Right lobe of liver (tissue), 6 donors: ENCODE measurements at regions not wholly inside any gene's neighbourhood (a gene's known extent, or its start where the extent isn't known, plus 50 kb on each side); places are given as distances from the start of the nearest gene placed in this dataset.

ENCODE experiments used
- ATAC-seq, 4 donors: fragments of 200-7000 bp; cut with Tn5 transposase; one replicate each; pipeline ENCODE4 v1.9.1; 2020; ENCODE audit warnings: mild to moderate bottlenecking in 4 of 4, moderate library complexity in 4 of 4
- DNase-seq, 3 donors: peaks; one replicate each; pipeline ENCODE4 v3.0.0-alpha.2; 2020
- H3K27ac ChIP-seq, 3 donors: fragments of 200-600 bp; one replicate each; pipeline ENCODE4 v1.8.0; 2022
- H3K27me3 ChIP-seq, 2 donors: fragments of 200-600 bp; one replicate each; pipeline ENCODE4 v1.8.0; 2022
- H3K36me3 ChIP-seq, 4 donors: fragments of 200-600 bp; sonication (generic) in 1 of 4; one replicate each; pipeline versions ENCODE4 v1.5.1 to v1.8.0; 2017 to 2022; ENCODE audit warnings: control low read depth in 1 of 4
- H3K4me1 ChIP-seq, 4 donors: fragments of 200-600 bp; sonication (generic) in 1 of 4; one replicate each; pipeline versions ENCODE4 v1.5.1 to v1.8.0; 2017 to 2022; ENCODE audit warnings: control low read depth in 1 of 4
- H3K4me3 ChIP-seq, 3 donors: fragments of 200-600 bp; one replicate each; pipeline ENCODE4 v1.8.0; 2022
- H3K9me3 ChIP-seq, 4 donors: fragments of 200-600 bp; sonication (generic) in 1 of 4; one replicate each; pipeline versions ENCODE4 v1.5.1 to v1.8.0; 2017 to 2022; ENCODE audit warnings: control low read depth in 1 of 4
- POLR2A ChIP-seq: fragments of 450-650 bp; IDR thresholded peaks from one replicate; pipeline ENCODE4 v1.6.1; 2017; ENCODE audit warnings: antibody characterized with exemption, mild to moderate bottlenecking
- WGBS: methylation state at CpG from one replicate; pipeline ENCODE4 v1.1.6; 2018; ENCODE audit warnings: low coverage, low lambda C conversion rate; ENCODE audit not compliant: insufficient coverage; ENCODE audit errors: missing lambda C conversion rate; 5-methylcytosine and 5-hydroxymethylcytosine counted together
- intact Hi-C, 2 donors: fragments of 100-400 bp; cut with DNase I; formaldehyde crosslinking; loops; one replicate each; pipeline versions ENCODE4 v1.11.2 to v1.14.1; 2022
- TF ChIP-seq, protein P1 (sequence below), 4 donors: fragments of 200-600 bp in 3 of 4; fragments of 450-650 bp in 1 of 4; IDR thresholded peaks; one replicate each; pipeline versions ENCODE4 v1.5.1 to v1.8.0; 2016 to 2022; ENCODE audit warnings: antibody characterized with exemption in 4 of 4, mild to moderate bottlenecking in 2 of 4
- donor health status: DM: no; HTN: yes; CAD: no.
- donor health status: DM: no; HTN: no; CAD: no.
- donor health status: DM: no; HTN: no; CAD: no.
- donor health status: DM: no; HTN: yes; CAD: no.
- donor health status: DM: no; HTN: yes; CAD: no.

DNA sequence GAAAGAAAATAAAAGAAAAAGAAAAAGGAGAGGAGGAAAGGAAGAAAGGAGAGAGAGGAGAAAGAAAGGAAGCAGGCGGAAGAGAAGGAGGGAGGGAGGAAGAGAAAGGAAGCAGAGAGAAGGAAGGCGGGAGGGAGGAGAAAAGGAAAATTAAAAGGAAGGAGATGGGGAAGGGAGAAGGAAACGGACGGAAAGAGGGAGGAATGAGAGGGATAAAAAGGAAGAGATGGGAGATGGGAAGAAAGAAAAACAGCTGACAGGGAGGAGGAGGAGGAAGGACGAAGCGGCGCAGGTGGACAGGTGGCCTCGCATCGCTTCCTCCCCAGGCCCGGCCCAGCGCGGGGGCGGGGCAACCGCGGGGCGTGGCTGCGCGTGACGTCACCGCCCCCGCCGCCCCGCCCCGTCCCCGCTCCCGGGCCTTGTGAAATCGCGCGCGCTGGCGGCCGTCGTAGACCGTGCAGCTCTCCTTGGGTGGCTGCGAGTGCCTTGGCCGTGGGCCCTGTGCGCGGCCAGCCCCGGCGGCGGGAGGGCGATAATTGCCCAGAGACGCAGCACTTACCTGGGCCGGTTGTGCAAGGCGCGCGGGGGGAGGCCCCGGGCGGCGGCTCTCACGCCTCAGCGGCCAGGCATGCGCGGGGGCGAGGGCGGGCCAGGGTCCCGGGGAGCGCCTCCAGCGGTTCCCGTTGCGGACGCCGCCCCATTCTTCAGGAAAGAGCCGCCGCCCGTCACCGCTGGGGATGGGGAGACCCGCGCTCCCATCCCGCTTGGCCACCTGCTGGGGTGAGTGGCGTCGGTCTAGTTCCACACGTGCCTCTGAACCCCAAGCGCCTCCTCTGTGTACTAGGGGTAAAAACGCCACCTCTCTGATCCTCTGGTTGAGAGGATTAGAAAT, 49.6 kb upstream of the FOXE1 start:
- Histone ChIP-seq H3K4me1 (peaks cover 0 to 3% (median 0%) of the 10 kb centered on the region in 4 donors), H3K4me3 (peak overlapping the region; percentile 33 to 46 (median 42)), H3K27ac (no peak overlapping the region), H3K36me3 (no peaks in the 10 kb centered on the region), H3K27me3 (no peaks in the 10 kb centered on the region), H3K9me3 (no peaks in the 10 kb centered on the region)
- WGBS: 6% methylated on average over 8 of the region's 75 CpGs
- DNase-seq: peak; percentile 86 to 92 (median 92)
- ATAC-seq: peak; percentile 94 to 98 (median 96)
- intact Hi-C loops: no loop called here
- TF ChIP-seq POLR2A: peak; percentile 31
- TF ChIP-seq, protein P1, sequence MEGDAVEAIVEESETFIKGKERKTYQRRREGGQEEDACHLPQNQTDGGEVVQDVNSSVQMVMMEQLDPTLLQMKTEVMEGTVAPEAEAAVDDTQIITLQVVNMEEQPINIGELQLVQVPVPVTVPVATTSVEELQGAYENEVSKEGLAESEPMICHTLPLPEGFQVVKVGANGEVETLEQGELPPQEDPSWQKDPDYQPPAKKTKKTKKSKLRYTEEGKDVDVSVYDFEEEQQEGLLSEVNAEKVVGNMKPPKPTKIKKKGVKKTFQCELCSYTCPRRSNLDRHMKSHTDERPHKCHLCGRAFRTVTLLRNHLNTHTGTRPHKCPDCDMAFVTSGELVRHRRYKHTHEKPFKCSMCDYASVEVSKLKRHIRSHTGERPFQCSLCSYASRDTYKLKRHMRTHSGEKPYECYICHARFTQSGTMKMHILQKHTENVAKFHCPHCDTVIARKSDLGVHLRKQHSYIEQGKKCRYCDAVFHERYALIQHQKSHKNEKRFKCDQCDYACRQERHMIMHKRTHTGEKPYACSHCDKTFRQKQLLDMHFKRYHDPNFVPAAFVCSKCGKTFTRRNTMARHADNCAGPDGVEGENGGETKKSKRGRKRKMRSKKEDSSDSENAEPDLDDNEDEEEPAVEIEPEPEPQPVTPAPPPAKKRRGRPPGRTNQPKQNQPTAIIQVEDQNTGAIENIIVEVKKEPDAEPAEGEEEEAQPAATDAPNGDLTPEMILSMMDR (IDR thresholded peaks at IDR 0.05): peak in 2 of 4 donors; percentile 22 to 38
